Pancreas (tissue), 10 donors: ENCODE measurements at regions not wholly inside any gene's neighbourhood (a gene's known extent, or its start where the extent isn't known, plus 50 kb on each side); places are given as distances from the start of the nearest gene placed in this dataset.
"Not testable (repeated sequence)": the region's sequence is repeated elsewhere in the genome, so short reads cannot be mapped to it uniquely, and the experiment has no call there.

Source experiments
- ATAC-seq, 4 donors: fragments of 200-7000 bp; cut with Tn5 transposase; one replicate each; pipeline versions ENCODE4 v1.8.0 to v1.9.1; 2020; ENCODE audit warnings: mild to moderate bottlenecking in 4 of 4, moderate library complexity in 4 of 4
- DNase-seq, 6 donors: peaks; one replicate each; pipeline ENCODE4 v3.0.0-alpha.2; 2020
- FAIRE-seq: peaks from 2 replicates; lab custom pipeline; 2012; peaks lifted over from hg19 to GRCh38; lab: Jason Lieb, UNC
- H3K27ac ChIP-seq, 4 donors: fragments of 200-600 bp; sonication (generic); 1 replicate in 3 of 4; 2 replicates in 1 of 4; pipeline versions ENCODE4 v1.5.0 to v1.8.0; 2020
- H3K27me3 ChIP-seq, 4 donors: fragments of 200-600 bp; one replicate each; pipeline ENCODE4 v1.8.0; 2021
- H3K36me3 ChIP-seq, 3 donors: fragments of 200-600 bp; sonication (generic) in 1 of 3; one replicate each; pipeline versions ENCODE4 v1.5.0 to v1.8.0; 2020 to 2021
- H3K4me1 ChIP-seq, 3 donors: fragments of 200-600 bp; one replicate each; pipeline ENCODE4 v1.8.0; 2021
- H3K4me3 ChIP-seq, 4 donors: fragments of 200-600 bp; sonication (generic) in 2 of 4; one replicate each; pipeline versions ENCODE4 v1.5.0 to v1.8.0; 2020 to 2021
- H3K9me3 ChIP-seq, 4 donors: fragments of 200-600 bp; one replicate each; pipeline ENCODE4 v1.8.0; 2021
- WGBS, 2 donors: extraction: QIAGEN DNeasy Blood & Tissue Kit; methylation state at CpG; one replicate each; pipeline ENCODE4 v1.1.7; 2013; 5-methylcytosine and 5-hydroxymethylcytosine counted together
- intact Hi-C, 3 donors: fragments of 100-400 bp; cut with DNase I; formaldehyde crosslinking; loops; one replicate each; pipeline versions ENCODE4 v1.11.1 to v1.14.2; 2022
- TF ChIP-seq, protein P1 (sequence below), 4 donors: fragments of 200-600 bp; sonication (generic) in 3 of 4; IDR thresholded peaks; one replicate each; pipeline versions ENCODE4 v1.5.0 to v1.8.0; 2021; ENCODE audit warnings: antibody characterized with exemption in 4 of 4
- donor health status: healthy with polysubstance abuse.
- donor health status: DM: no; HTN: no; CAD: no; lungs with moderate emphysema.
- donor health status: DM: no; HTN: no; CAD: no.
- donor health status: control.
- donor health status: control.
- donor health status: Bipolar disorder and iron deficiency.
- donor health status: DM: yes; HTN: yes; CAD: no.
- donor health status: DM: no; HTN: no; CAD: no.
- donor health status: DM: no; HTN: no; CAD: no.
- donor health status: DM: yes; HTN: yes; CAD: no.

DNA sequence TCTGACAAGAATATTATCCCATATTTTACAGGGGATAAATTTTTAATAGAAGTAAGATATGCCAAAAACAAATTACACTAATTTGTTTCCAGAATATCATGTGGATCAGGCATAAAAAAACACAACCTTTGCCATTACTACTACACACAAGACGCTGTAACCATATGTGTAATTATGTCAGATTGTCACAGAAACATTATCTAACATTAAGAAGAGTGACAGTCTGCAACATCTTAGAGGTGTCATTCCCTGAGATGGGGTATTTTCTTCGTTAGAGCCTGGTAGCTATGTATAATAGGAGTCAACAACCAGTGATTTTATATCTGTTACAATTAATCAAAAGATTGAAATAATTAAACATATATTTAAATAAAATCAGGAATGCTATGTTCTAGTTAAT lies 518.9 kb downstream of the RERGL start:
- no peak overlapping the region for H3K4me3 ChIP-seq
- no peaks in the 10 kb centered on the region for H3K36me3 ChIP-seq
- TF ChIP-seq, protein P1, sequence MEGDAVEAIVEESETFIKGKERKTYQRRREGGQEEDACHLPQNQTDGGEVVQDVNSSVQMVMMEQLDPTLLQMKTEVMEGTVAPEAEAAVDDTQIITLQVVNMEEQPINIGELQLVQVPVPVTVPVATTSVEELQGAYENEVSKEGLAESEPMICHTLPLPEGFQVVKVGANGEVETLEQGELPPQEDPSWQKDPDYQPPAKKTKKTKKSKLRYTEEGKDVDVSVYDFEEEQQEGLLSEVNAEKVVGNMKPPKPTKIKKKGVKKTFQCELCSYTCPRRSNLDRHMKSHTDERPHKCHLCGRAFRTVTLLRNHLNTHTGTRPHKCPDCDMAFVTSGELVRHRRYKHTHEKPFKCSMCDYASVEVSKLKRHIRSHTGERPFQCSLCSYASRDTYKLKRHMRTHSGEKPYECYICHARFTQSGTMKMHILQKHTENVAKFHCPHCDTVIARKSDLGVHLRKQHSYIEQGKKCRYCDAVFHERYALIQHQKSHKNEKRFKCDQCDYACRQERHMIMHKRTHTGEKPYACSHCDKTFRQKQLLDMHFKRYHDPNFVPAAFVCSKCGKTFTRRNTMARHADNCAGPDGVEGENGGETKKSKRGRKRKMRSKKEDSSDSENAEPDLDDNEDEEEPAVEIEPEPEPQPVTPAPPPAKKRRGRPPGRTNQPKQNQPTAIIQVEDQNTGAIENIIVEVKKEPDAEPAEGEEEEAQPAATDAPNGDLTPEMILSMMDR (IDR thresholded peaks at IDR 0.05) = no peak
- ATAC-seq = no peak
- DNase-seq = no peak
- H3K4me1 ChIP-seq = no peaks in the 10 kb centered on the region
- intact Hi-C loops = no loop called here
- WGBS, 2 donors = 37 to 42% methylated on average over 2 of the region's 2 CpGs
- no peaks in the 10 kb centered on the region for H3K27me3 ChIP-seq
- FAIRE-seq = no peak
- H3K27ac ChIP-seq = no peak overlapping the region
- no peaks in the 10 kb centered on the region for H3K9me3 ChIP-seq

DNA sequence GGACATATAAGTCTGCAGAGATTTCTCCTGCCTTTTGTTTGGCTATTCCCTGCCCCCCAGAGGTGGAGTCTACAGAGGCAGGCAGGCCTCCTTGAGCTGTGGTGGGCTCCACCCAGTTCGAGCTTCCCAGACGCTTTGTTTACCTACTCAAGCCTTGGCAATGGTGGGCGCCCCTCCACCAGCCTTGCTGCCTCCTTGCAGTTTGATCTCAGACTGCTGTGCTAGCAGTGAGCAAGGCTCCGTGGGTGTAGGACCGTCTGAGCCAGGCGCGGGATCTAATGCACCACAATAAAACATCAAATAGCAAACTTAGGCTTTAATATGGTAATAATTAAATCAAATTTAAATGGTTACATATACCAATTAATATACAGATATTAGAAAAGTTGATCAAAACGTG lies 525.4 kb downstream of the RERGL start:
- H3K27ac ChIP-seq, intact Hi-C loops, H3K4me1 ChIP-seq, ATAC-seq, FAIRE-seq, H3K36me3 ChIP-seq, H3K9me3 ChIP-seq, H3K27me3 ChIP-seq, H3K4me3 ChIP-seq: not testable (repeated sequence)
- WGBS, 2 donors = 58 to 67% methylated on average over 8 of the region's 8 CpGs
- peak in 1 of 6 donors; percentile 21 for DNase-seq

DNA sequence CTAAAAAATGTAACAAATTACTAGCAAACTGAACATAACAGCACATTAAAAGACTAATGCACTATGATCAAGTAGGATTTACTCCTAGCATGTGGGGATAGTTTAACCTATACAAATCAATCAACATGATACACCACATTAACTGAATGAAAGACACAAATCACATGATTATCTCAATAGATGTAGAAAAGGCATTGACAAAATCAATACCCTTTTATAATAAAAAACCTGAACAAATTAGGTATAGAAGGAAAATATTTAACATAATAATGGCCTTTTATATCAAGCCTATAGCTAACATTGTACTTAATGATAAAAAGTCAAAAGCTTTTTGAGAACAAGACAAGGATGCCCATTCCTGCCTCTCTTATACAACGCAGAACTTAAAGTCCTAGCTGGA lies 540.0 kb downstream of the RERGL start:
- FAIRE-seq (no peak), ATAC-seq (no peak), DNase-seq (no peak)
- no peak overlapping the region for H3K27ac ChIP-seq
- 69 to 88% methylated on average over 1 of the region's 1 CpG for WGBS, 2 donors
- H3K27me3 ChIP-seq = no peaks in the 10 kb centered on the region
- H3K36me3 ChIP-seq = no peaks in the 10 kb centered on the region
- TF ChIP-seq, protein P1 (IDR thresholded peaks at IDR 0.05) = no peak
- no peaks in the 10 kb centered on the region for H3K9me3 ChIP-seq
- H3K4me1 ChIP-seq = no peaks in the 10 kb centered on the region
- intact Hi-C loops = no loop called here
- H3K4me3 ChIP-seq = no peak overlapping the region

DNA sequence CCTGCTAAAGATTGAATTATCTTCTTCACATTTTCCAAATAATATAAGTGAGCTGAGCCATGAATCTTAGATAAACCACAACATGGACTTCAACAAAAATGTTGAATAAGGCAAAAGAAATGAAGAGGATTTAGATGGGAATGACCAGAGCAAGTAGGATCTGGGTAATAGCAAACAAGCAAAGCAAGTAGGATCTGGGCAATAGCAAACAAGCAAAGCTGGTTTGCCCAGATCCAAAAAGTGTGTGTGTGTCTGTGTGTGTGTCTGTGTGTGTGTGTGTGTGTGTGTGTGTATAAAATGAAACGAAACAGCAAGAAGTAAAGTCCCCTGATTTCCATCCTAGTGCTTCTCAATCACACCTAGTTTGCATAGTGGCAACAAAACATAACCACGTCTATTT lies 549.1 kb downstream of the RERGL start:
- Histone ChIP-seq H3K9me3 (no peaks in the 10 kb centered on the region), H3K4me3 (no peak overlapping the region), H3K27ac (no peak overlapping the region), H3K4me1 (no peaks in the 10 kb centered on the region), H3K27me3 (no peaks in the 10 kb centered on the region), H3K36me3 (no peaks in the 10 kb centered on the region)
- TF ChIP-seq, protein P1 (IDR thresholded peaks at IDR 0.05) = no peak
- ATAC-seq (no peak), DNase-seq (no peak), FAIRE-seq (no peak)
- 37 to 46% methylated on average over 2 of the region's 2 CpGs for WGBS, 2 donors
- intact Hi-C loops = no loop called here

DNA sequence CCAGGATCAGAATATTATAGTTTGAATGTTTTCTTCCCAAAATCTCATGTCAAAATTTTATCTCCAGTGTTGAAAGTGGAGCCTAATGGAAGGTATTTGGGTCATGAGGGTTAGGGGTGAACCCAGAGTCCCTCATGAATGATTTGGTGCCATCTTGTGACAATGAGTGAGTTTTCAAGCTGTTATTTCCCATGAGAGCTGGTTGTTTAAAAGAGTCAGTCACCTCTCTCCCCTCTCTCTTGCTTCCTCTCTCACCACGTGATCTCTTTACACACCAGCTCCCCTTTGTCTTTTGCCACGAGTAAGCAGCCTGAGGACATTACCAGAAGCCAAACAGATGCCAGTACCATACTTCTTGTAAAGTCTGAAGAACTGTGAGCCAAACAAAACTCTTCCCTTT lies 561.6 kb downstream of the RERGL start:
- no peaks in the 10 kb centered on the region for H3K9me3 ChIP-seq
- DNase-seq = no peak
- WGBS, 2 donors = 2 to 8% methylated on average over 2 of the region's 2 CpGs
- H3K4me3 ChIP-seq = no peak overlapping the region
- no peak for ATAC-seq
- no peak overlapping the region for H3K27ac ChIP-seq
- H3K4me1 ChIP-seq = no peaks in the 10 kb centered on the region
- no peaks in the 10 kb centered on the region for H3K36me3 ChIP-seq
- no peak for FAIRE-seq
- TF ChIP-seq, protein P1 (IDR thresholded peaks at IDR 0.05) = no peak
- intact Hi-C loops = no loop called here
- no peaks in the 10 kb centered on the region for H3K27me3 ChIP-seq

DNA sequence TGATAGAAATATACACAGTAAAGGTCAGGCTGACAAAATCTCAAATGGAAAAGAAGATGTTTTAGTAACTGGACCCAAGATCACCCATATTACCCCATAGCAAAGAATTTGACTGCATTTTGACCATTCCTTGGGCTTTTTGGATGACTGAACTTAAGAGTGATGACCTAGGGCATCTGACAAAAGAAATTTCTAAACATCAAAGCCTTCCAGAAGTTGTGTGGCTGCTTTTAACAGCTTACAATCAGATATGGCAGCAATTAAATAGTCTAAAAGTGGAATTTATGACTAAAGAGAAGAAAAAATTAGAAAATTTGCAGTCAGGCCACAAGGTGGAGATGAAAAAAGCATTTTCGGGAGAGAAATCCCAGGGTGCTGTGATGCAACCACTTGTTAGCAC lies 563.0 kb downstream of the RERGL start:
- no peak for FAIRE-seq
- Histone ChIP-seq H3K4me3 (no peak overlapping the region), H3K9me3 (no peaks in the 10 kb centered on the region), H3K36me3 (no peaks in the 10 kb centered on the region), H3K4me1 (no peaks in the 10 kb centered on the region), H3K27ac (no peak overlapping the region), H3K27me3 (no peaks in the 10 kb centered on the region)
- TF ChIP-seq, protein P1 (IDR thresholded peaks at IDR 0.05) = no peak
- no peak for DNase-seq
- no peak for ATAC-seq
- 37 to 43% methylated on average over 1 of the region's 1 CpG for WGBS, 2 donors
- intact Hi-C loops = no loop called here
